ENCODE measurements at regions not wholly inside any gene's neighbourhood (a gene's known extent, or its start where the extent isn't known, plus 50 kb on each side); places are given as distances from the start of the nearest gene placed in this dataset.

DNA sequence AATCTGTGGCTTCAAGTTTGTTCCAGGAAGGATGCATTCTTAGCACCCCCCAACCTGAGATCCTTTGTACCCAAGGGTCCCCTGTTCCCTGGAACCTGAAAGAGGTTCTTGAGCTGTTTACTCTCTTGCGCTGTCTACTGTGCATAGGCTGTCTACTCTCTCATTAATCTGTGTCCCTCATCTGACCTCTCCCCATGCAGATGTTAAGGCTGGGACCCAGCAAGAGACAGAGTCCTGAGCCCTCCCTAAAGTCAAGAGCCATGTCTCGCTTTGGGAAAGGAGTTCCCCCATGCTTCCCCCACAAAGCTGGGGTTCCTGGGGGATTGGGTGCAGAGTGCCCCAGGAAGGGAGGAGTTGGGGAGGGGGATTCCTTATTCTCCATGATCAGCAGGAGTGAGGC, 312.9 kb downstream of the CYP26B1 start:
- TF ChIP-seq, protein P1, sequence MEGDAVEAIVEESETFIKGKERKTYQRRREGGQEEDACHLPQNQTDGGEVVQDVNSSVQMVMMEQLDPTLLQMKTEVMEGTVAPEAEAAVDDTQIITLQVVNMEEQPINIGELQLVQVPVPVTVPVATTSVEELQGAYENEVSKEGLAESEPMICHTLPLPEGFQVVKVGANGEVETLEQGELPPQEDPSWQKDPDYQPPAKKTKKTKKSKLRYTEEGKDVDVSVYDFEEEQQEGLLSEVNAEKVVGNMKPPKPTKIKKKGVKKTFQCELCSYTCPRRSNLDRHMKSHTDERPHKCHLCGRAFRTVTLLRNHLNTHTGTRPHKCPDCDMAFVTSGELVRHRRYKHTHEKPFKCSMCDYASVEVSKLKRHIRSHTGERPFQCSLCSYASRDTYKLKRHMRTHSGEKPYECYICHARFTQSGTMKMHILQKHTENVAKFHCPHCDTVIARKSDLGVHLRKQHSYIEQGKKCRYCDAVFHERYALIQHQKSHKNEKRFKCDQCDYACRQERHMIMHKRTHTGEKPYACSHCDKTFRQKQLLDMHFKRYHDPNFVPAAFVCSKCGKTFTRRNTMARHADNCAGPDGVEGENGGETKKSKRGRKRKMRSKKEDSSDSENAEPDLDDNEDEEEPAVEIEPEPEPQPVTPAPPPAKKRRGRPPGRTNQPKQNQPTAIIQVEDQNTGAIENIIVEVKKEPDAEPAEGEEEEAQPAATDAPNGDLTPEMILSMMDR (IDR thresholded peaks at IDR 0.05) = no peak
- no peak for TF ChIP-seq POLR2A (IDR thresholded peaks at IDR 0.05)

All from heart left ventricle (tissue), 13 donors.